B cell (primary cell): ENCODE measurements at regions not wholly inside any gene's neighbourhood (a gene's known extent, or its start where the extent isn't known, plus 50 kb on each side); places are given as distances from the start of the nearest gene placed in this dataset.

Experiments
- ATAC-seq: fragments of 200-7000 bp; cut with Tn5 transposase; one replicate; pipeline ENCODE4 v1.10.0; 2021; ENCODE audit warnings: low read depth, mild to moderate bottlenecking, moderate number of reproducible peaks, moderate library complexity
- CTCF ChIA-PET: fragments of 350-600 bp; sonication (Branson Sonifier 250); formaldehyde crosslinking; loops from one replicate; lab custom pipeline; 2021; ENCODE audit warnings: antibody characterized with exemption, inconsistent platforms; lab: Charles Lee
- POLR2A ChIA-PET: fragments of 350-600 bp; sonication (Branson Sonifier 250); formaldehyde crosslinking; loops from one replicate; lab custom pipeline; 2021; ENCODE audit warnings: antibody characterized with exemption; lab: Charles Lee
- DNase-seq: peaks from one replicate; pipeline ENCODE4 v3.0.0; 2013
- H2AFZ ChIP-seq: 2 replicates; pipeline ENCODE4 v1.6.1; 2012; ENCODE audit warnings: mild to moderate bottlenecking, low read depth, low read length; ENCODE audit not compliant: insufficient read depth, poor library complexity, severe bottlenecking
- H3K27ac ChIP-seq, 2 donors: 1 replicate in 1 of 2; 2 replicates in 1 of 2; pipeline ENCODE4 v1.5.1; 2012 to 2013; ENCODE audit warnings: low read length in 2 of 2, mild to moderate bottlenecking in 2 of 2, moderate library complexity in 1 of 2
- H3K27me3 ChIP-seq, 4 experiments: fragments of 200-600 bp in 1 of 4; sonication (generic) in 1 of 4; replicated peaks in 1 of 4; 1 replicate in 2 of 4; 2 replicates in 2 of 4; pipeline versions ENCODE4 v1.6.1 to v1.7.0; 2013 to 2016; ENCODE audit warnings: low read length in 3 of 4, mild to moderate bottlenecking in 2 of 4, mixed read lengths in 1 of 4, moderate library complexity in 1 of 4; ENCODE audit not compliant: insufficient read depth in 4 of 4, control insufficient read depth in 3 of 4; ENCODE audit errors: control extremely low read depth in 1 of 4
- H3K36me3 ChIP-seq, 2 experiments: replicated peaks in 1 of 2; 1 replicate in 1 of 2; 2 replicates in 1 of 2; pipeline versions ENCODE4 v1.6.1 to v1.7.1; 2013; ENCODE audit warnings: low read length in 1 of 2; ENCODE audit not compliant: insufficient read depth in 2 of 2, control insufficient read depth in 1 of 2; ENCODE audit errors: control extremely low read depth in 1 of 2, extremely low read depth in 1 of 2
- H3K4me1 ChIP-seq, 2 donors: fragments of 200-600 bp in 1 of 2; sonication (generic) in 1 of 2; 1 replicate in 1 of 2; 2 replicates in 1 of 2; pipeline versions ENCODE4 v1.5.1 to v1.6.1; 2013 to 2017; ENCODE audit warnings: low read length in 2 of 2; ENCODE audit not compliant: control insufficient read depth in 2 of 2, insufficient read depth in 2 of 2
- H3K4me2 ChIP-seq: replicated peaks from 2 replicates; pipeline ENCODE3; 2012; ENCODE audit warnings: mild to moderate bottlenecking, low read depth, low read length; ENCODE audit not compliant: poor library complexity, severe bottlenecking
- H3K4me3 ChIP-seq, 5 experiments: fragments of 200-600 bp in 1 of 5; sonication (generic) in 1 of 5; 1 replicate in 3 of 5; 2 replicates in 2 of 5; pipeline versions ENCODE4 v1.5.1 to v1.7.0; 2011 to 2016; ENCODE audit warnings: low read length in 4 of 5, mild to moderate bottlenecking in 4 of 5, low read depth in 2 of 5, control low read depth in 1 of 5, moderate library complexity in 1 of 5; ENCODE audit not compliant: insufficient read depth in 1 of 5; ENCODE audit errors: control extremely low read depth in 1 of 5, extremely low read depth in 1 of 5
- H3K79me2 ChIP-seq: fragments of 200-600 bp; sonication (generic); one replicate; pipeline ENCODE4 v1.6.0; 2016; ENCODE audit warnings: low read length; ENCODE audit not compliant: control insufficient read depth, insufficient read depth
- H3K9ac ChIP-seq: fragments of 200-600 bp; sonication (generic); 2 replicates; pipeline ENCODE4 v1.6.1; 2017; ENCODE audit warnings: mild to moderate bottlenecking, low read length, moderate library complexity
- H3K9me3 ChIP-seq, 3 donors: one replicate each; pipeline versions ENCODE4 v1.6.1 to v1.7.1; 2013; ENCODE audit warnings: low read length in 2 of 3; ENCODE audit not compliant: control insufficient read depth in 2 of 3, insufficient read depth in 1 of 3; ENCODE audit errors: control extremely low read depth in 1 of 3
- H4K20me1 ChIP-seq: 2 replicates; pipeline ENCODE4 v1.6.0; 2012; ENCODE audit warnings: mild to moderate bottlenecking, low read length; ENCODE audit not compliant: insufficient read depth, control insufficient read depth, poor library complexity, severe bottlenecking
- H3K27ac Mint-ChIP-seq: one replicate; pipeline ENCODE4 v1.8.0; 2021; ENCODE audit warnings: mixed read lengths
- H3K27me3 Mint-ChIP-seq: one replicate; pipeline ENCODE4 v1.8.0; 2021; ENCODE audit warnings: mixed read lengths
- H3K4me1 Mint-ChIP-seq: one replicate; pipeline ENCODE4 v1.8.0; 2021; ENCODE audit warnings: mixed read lengths
- H3K4me3 Mint-ChIP-seq: one replicate; pipeline ENCODE4 v1.8.0; 2021; ENCODE audit warnings: mixed read lengths
- H3K9me3 Mint-ChIP-seq: one replicate; pipeline ENCODE4 v1.8.0; 2022; ENCODE audit warnings: mixed read lengths; ENCODE audit not compliant: insufficient read depth
- CTCF ChIP-seq: fragments of 200-600 bp; IDR thresholded peaks from one replicate; pipeline ENCODE4 v1.8.0; 2022; ENCODE audit warnings: antibody characterized with exemption, mild to moderate bottlenecking
- EZH2 ChIP-seq: IDR thresholded peaks from 2 replicates; pipeline ENCODE4 v1.6.1; 2012; ENCODE audit warnings: borderline replicate concordance, low read depth, mild to moderate bottlenecking, moderate library complexity, low read length; ENCODE audit not compliant: insufficient read depth, poor library complexity, severe bottlenecking
- whole genome bisulfite sequencing: methylation state at CpG from one replicate; pipeline ENCODE4 v1.1.5; 2013; ENCODE audit warnings: missing lambda C conversion rate; ENCODE audit not compliant: insufficient coverage; 5-methylcytosine and 5-hydroxymethylcytosine counted together
- intact Hi-C: fragments of 100-400 bp; cut with micrococcal nuclease; formaldehyde crosslinking; loops from one replicate; pipeline ENCODE4 v1.10.0; 2022

GRCh38 chr4:62145276-62145675 is 945.1 kb downstream of the ADGRL3 start:
- ATAC-seq = no peak
- intact Hi-C loops = no loop called here
- Histone ChIP-seq H3K27me3 (no peaks in the 10 kb centered on the region), H3K79me2 (no peaks in the 10 kb centered on the region), H3K9ac (no peak overlapping the region), H3K9me3 (peaks cover 0 to 11% (median 0%) of the 10 kb centered on the region in 3 donors), H4K20me1 (no peaks in the 10 kb centered on the region), H3K27ac (no peak overlapping the region), H2AFZ (no peak overlapping the region), H3K4me3 (no peak overlapping the region), H3K36me3 (no peaks in the 10 kb centered on the region), H3K4me1 (no peaks in the 10 kb centered on the region), H3K4me2 (no peak overlapping the region)
- Mint-ChIP-seq H3K4me3 (no peak overlapping the region), H3K27me3 (no peaks in the 10 kb centered on the region), H3K9me3 (peaks cover 9% of the 10 kb centered on the region), H3K27ac (no peak overlapping the region), H3K4me1 (no peaks in the 10 kb centered on the region)
- no peak for DNase-seq
- 70% methylated on average over 2 of the region's 2 CpGs for WGBS
- TF ChIP-seq CTCF (no peak), EZH2 (no peak)
- ChIA-PET CTCF (no interaction called here), POLR2A (no interaction called here)

DNA sequence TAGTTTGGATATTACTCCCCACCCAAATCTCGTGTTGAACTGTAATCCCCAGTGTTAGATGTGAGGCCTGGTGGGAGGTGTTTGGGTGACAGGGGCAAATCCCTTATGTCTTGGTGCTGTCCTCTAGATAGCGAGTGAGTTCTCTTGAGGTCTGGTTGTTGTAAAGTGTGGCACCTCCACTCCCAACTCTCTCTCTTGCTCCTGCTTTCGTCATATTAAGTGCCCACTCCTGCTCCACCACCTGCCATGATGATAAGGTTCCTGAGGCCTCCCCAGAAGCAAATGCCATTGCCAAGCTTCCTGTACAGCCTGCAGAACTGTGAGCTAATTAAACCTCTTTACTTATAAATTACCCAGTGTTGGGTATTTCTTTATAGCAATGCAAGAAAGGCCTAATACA is 944.3 kb downstream of the ADGRL3 start:
- POLR2A ChIA-PET = no interaction called here
- Mint-ChIP-seq H3K9me3 (peaks cover 9% of the 10 kb centered on the region), H3K4me1 (no peaks in the 10 kb centered on the region), H3K27ac (no peak overlapping the region), H3K4me3 (no peak overlapping the region), H3K27me3 (no peaks in the 10 kb centered on the region)
- ATAC-seq (no peak), DNase-seq (no peak)
- Histone ChIP-seq H3K4me3 (no peak overlapping the region), H3K9ac (no peak overlapping the region), H3K79me2 (no peaks in the 10 kb centered on the region), H4K20me1 (no peaks in the 10 kb centered on the region), H3K27me3 (no peaks in the 10 kb centered on the region), H3K36me3 (no peaks in the 10 kb centered on the region), H3K9me3 (peaks cover 0 to 11% (median 0%) of the 10 kb centered on the region in 3 donors), H3K4me2 (no peak overlapping the region), H3K4me1 (no peaks in the 10 kb centered on the region), H2AFZ (no peak overlapping the region), H3K27ac (no peak overlapping the region)
- CTCF ChIA-PET = no interaction called here
- no CpG with 5 or more reads among the region's 3 CpGs for WGBS
- intact Hi-C loops = no loop called here
- TF ChIP-seq CTCF = no peak
- no peak for TF ChIP-seq EZH2
